ENCODE measurements at regions not wholly inside any gene's neighbourhood (a gene's known extent, or its start where the extent isn't known, plus 50 kb on each side); places are given as distances from the start of the nearest gene placed in this dataset.
A peak's percentile ranks its signal among the peaks of the same experiment; 100 is the strongest.

GRCh38 chr9:2496934-2497333, 124.7 kb upstream of the VLDLR start (continued):
- no peak for TF ChIP-seq PCBP1 (IDR thresholded peaks at IDR 0.05; ENCODE audit: low read depth, low read length, poor library complexity, severe bottlenecking)

GRCh38 chr9:2497666-2498400, 123.8 kb upstream of the VLDLR start:
- Histone ChIP-seq H3K9ac (ENCODE audit: insufficient read depth in 1 of 2, low read depth in 2 of 2, low read length in 2 of 2) (no peak overlapping the region), H3K4me2 (ENCODE audit: insufficient read depth, low read length) (no peak overlapping the region), H3K27me3 (ENCODE audit: control insufficient read depth in 2 of 2, insufficient read depth in 2 of 2, low read length in 2 of 2) (no peaks in the 10 kb centered on the region), H3K36me3 (ENCODE audit: control insufficient read depth, insufficient read depth, low read length) (no peaks in the 10 kb centered on the region), H3K4me1 (replicated peaks in 1 of 2; ENCODE audit: control insufficient read depth in 2 of 2, insufficient read depth in 2 of 2, low read length in 2 of 2) (no peaks in the 10 kb centered on the region), H2AFZ (ENCODE audit: low read depth, low read length) (no peak overlapping the region), H4K20me1 (replicated peaks; ENCODE audit: control insufficient read depth, insufficient read depth, low read length) (no peaks in the 10 kb centered on the region), H3K27ac (ENCODE audit: extremely low read depth, low read depth, low read length) (no peak overlapping the region), H3K9me1 (ENCODE audit: control insufficient read depth, insufficient read depth, low read length) (no peaks in the 10 kb centered on the region), H3K9me3 (replicated peaks; ENCODE audit: control insufficient read depth, insufficient read depth, low read depth, low read length) (no peaks in the 10 kb centered on the region), H3K79me2 (ENCODE audit: control insufficient read depth, insufficient read depth, low read length) (no peaks in the 10 kb centered on the region), H3K4me3 (no peak overlapping the region)
- no TSS peak for BruUV-seq (replicated peaks)
- no peak for ATAC-seq
- intact Hi-C loops (cut with micrococcal nuclease), result no loop called here
- no peak for FAIRE-seq
- DNase-seq (ENCODE audit: extremely low read depth in 1 of 4, low spot score in 3 of 4), result no peak
- no peak for TF ChIP-seq TFAP4 (CRISPR knock-in tag; IDR thresholded peaks at IDR 0.05; ENCODE audit: borderline replicate concordance)
- TF ChIP-seq BMI1 (IDR thresholded peaks at IDR 0.05; ENCODE audit: low read length), result no peak
- TF ChIP-seq TCFL5 (CRISPR knock-in tag; conservative IDR thresholded peaks at IDR 0.05), result no peak
- no peak for TF ChIP-seq ZNF830 (CRISPR knock-in tag; IDR thresholded peaks at IDR 0.05)
- 0 out of 2 replicates have a peak, but pooled peaks have one; percentile 7 for TF ChIP-seq EGR1 (conservative IDR thresholded peaks at IDR 0.05)
- ChIA-PET POLR2A (no interaction called here), CTCF (ENCODE audit: low intra/inter-chr PET ratio) (no interaction called here)
- 3% methylated on average over 3 of the region's 5 CpGs for WGBS (ENCODE audit: insufficient coverage, low coverage, missing lambda C conversion rate)
- in situ Hi-C loops (cut with MboI), result no loop called here
